ENCODE measurements at regions not wholly inside any gene's neighbourhood (a gene's known extent, or its start where the extent isn't known, plus 50 kb on each side); places are given as distances from the start of the nearest gene placed in this dataset.

GRCh38 chr10:83083831-83084230 lies 1055.5 kb upstream of the GHITM start:
- H3K27me3 ChIP-seq (ENCODE audit: insufficient read depth, low read length), result no peaks in the 10 kb centered on the region
- no peaks in the 10 kb centered on the region for H3K79me2 ChIP-seq (ENCODE audit: control insufficient read depth, insufficient read depth, low read length, unreplicated experiment)
- H3K27ac ChIP-seq (ENCODE audit: low read depth, low read length), result no peak overlapping the region

GRCh38 chr10:83089335-83089734 lies 1050.0 kb upstream of the GHITM start:
- no peak overlapping the region for H3K27ac ChIP-seq (ENCODE audit: low read depth, low read length)
- H2AFZ ChIP-seq (ENCODE audit: low read length, unreplicated experiment), result no peak overlapping the region
- H3K27me3 ChIP-seq (ENCODE audit: insufficient read depth, low read length), result no peaks in the 10 kb centered on the region
- no peaks in the 10 kb centered on the region for H3K4me1 ChIP-seq (ENCODE audit: control insufficient read depth, insufficient read depth, low read length, unreplicated experiment)
- no peaks in the 10 kb centered on the region for H3K79me2 ChIP-seq (ENCODE audit: control insufficient read depth, insufficient read depth, low read length, unreplicated experiment)
- no peaks in the 10 kb centered on the region for H3K36me3 ChIP-seq (ENCODE audit: insufficient read depth, low read length)
- H3K4me3 ChIP-seq (ENCODE audit: low read depth, low read length), result no peak overlapping the region

More at GRCh38 chr10:83083831-83084230, 1055.5 kb upstream of the GHITM start:
- no peaks in the 10 kb centered on the region for H3K36me3 ChIP-seq (ENCODE audit: insufficient read depth, low read length)
- H3K4me1 ChIP-seq (ENCODE audit: control insufficient read depth, insufficient read depth, low read length, unreplicated experiment), result no peaks in the 10 kb centered on the region
- H3K4me3 ChIP-seq (ENCODE audit: low read depth, low read length), result no peak overlapping the region
- no peak overlapping the region for H2AFZ ChIP-seq (ENCODE audit: low read length, unreplicated experiment)

GRCh38 chr10:83104616-83105015 lies 1034.7 kb upstream of the GHITM start:
- no peak overlapping the region for H3K4me3 ChIP-seq (ENCODE audit: low read depth, low read length)
- no peak overlapping the region for H3K27ac ChIP-seq (ENCODE audit: low read depth, low read length)
- no peaks in the 10 kb centered on the region for H3K79me2 ChIP-seq (ENCODE audit: control insufficient read depth, insufficient read depth, low read length, unreplicated experiment)
- H3K36me3 ChIP-seq (ENCODE audit: insufficient read depth, low read length), result no peaks in the 10 kb centered on the region
- H3K4me1 ChIP-seq (ENCODE audit: control insufficient read depth, insufficient read depth, low read length, unreplicated experiment), result no peaks in the 10 kb centered on the region
- H2AFZ ChIP-seq (ENCODE audit: low read length, unreplicated experiment), result no peak overlapping the region
- H3K27me3 ChIP-seq (ENCODE audit: insufficient read depth, low read length), result no peaks in the 10 kb centered on the region

GRCh38 chr10:83108565-83109333 lies 1030.6 kb upstream of the GHITM start:
- Histone ChIP-seq H3K27me3 (ENCODE audit: insufficient read depth, low read length) (no peaks in the 10 kb centered on the region), H3K4me3 (ENCODE audit: low read depth, low read length) (no peak overlapping the region), H3K4me1 (ENCODE audit: control insufficient read depth, insufficient read depth, low read length, unreplicated experiment) (no peaks in the 10 kb centered on the region), H2AFZ (ENCODE audit: low read length, unreplicated experiment) (no peak overlapping the region), H3K27ac (ENCODE audit: low read depth, low read length) (no peak overlapping the region), H3K36me3 (ENCODE audit: insufficient read depth, low read length) (no peaks in the 10 kb centered on the region), H3K79me2 (ENCODE audit: control insufficient read depth, insufficient read depth, low read length, unreplicated experiment) (no peaks in the 10 kb centered on the region)

- H2AFZ ChIP-seq (ENCODE audit: low read length, unreplicated experiment), result no peak overlapping the region
- no peak overlapping the region for H3K4me3 ChIP-seq (ENCODE audit: low read depth, low read length)
- no peaks in the 10 kb centered on the region for H3K4me1 ChIP-seq (ENCODE audit: control insufficient read depth, insufficient read depth, low read length, unreplicated experiment)
- no peaks in the 10 kb centered on the region for H3K79me2 ChIP-seq (ENCODE audit: control insufficient read depth, insufficient read depth, low read length, unreplicated experiment)
- no peaks in the 10 kb centered on the region for H3K36me3 ChIP-seq (ENCODE audit: insufficient read depth, low read length)
- no peak overlapping the region for H3K27ac ChIP-seq (ENCODE audit: low read depth, low read length)
- no peaks in the 10 kb centered on the region for H3K27me3 ChIP-seq (ENCODE audit: insufficient read depth, low read length)
These were observed 1020.0 kb upstream of the GHITM start for GRCh38 chr10:83119346-83119745.

- no peak overlapping the region for H3K27ac ChIP-seq (ENCODE audit: low read depth, low read length)
- no peak overlapping the region for H3K4me3 ChIP-seq (ENCODE audit: low read depth, low read length)
- no peaks in the 10 kb centered on the region for H3K79me2 ChIP-seq (ENCODE audit: control insufficient read depth, insufficient read depth, low read length, unreplicated experiment)
- no peaks in the 10 kb centered on the region for H3K4me1 ChIP-seq (ENCODE audit: control insufficient read depth, insufficient read depth, low read length, unreplicated experiment)
- no peaks in the 10 kb centered on the region for H3K36me3 ChIP-seq (ENCODE audit: insufficient read depth, low read length)
- H2AFZ ChIP-seq (ENCODE audit: low read length, unreplicated experiment), result no peak overlapping the region
- no peaks in the 10 kb centered on the region for H3K27me3 ChIP-seq (ENCODE audit: insufficient read depth, low read length)
These were observed 1017.0 kb upstream of the GHITM start for GRCh38 chr10:83122336-83122735.

GRCh38 chr10:83127942-83128575 lies 1011.2 kb upstream of the GHITM start:
- Histone ChIP-seq H3K4me1 (ENCODE audit: control insufficient read depth, insufficient read depth, low read length, unreplicated experiment) (no peaks in the 10 kb centered on the region), H2AFZ (ENCODE audit: low read length, unreplicated experiment) (no peak overlapping the region), H3K27ac (ENCODE audit: low read depth, low read length) (no peak overlapping the region), H3K27me3 (ENCODE audit: insufficient read depth, low read length) (no peaks in the 10 kb centered on the region), H3K4me3 (ENCODE audit: low read depth, low read length) (no peak overlapping the region), H3K79me2 (ENCODE audit: control insufficient read depth, insufficient read depth, low read length, unreplicated experiment) (no peaks in the 10 kb centered on the region), H3K36me3 (ENCODE audit: insufficient read depth, low read length) (no peaks in the 10 kb centered on the region)

- Histone ChIP-seq H3K4me3 (ENCODE audit: low read depth, low read length) (no peak overlapping the region), H2AFZ (ENCODE audit: low read length, unreplicated experiment) (no peak overlapping the region), H3K36me3 (ENCODE audit: insufficient read depth, low read length) (no peaks in the 10 kb centered on the region), H3K4me1 (ENCODE audit: control insufficient read depth, insufficient read depth, low read length, unreplicated experiment) (no peaks in the 10 kb centered on the region), H3K27ac (ENCODE audit: low read depth, low read length) (no peak overlapping the region), H3K79me2 (ENCODE audit: control insufficient read depth, insufficient read depth, low read length, unreplicated experiment) (no peaks in the 10 kb centered on the region), H3K27me3 (ENCODE audit: insufficient read depth, low read length) (no peaks in the 10 kb centered on the region)
These were observed 998.5 kb upstream of the GHITM start for GRCh38 chr10:83140811-83141210.

GRCh38 chr10:83142074-83142563 lies 997.2 kb upstream of the GHITM start:
- Histone ChIP-seq H2AFZ (ENCODE audit: low read length, unreplicated experiment) (no peak overlapping the region), H3K4me3 (ENCODE audit: low read depth, low read length) (no peak overlapping the region)

GRCh38 chr10:83144461-83144860 lies 994.8 kb upstream of the GHITM start:
- H3K27ac ChIP-seq (ENCODE audit: low read depth, low read length), result no peak overlapping the region
- no peak overlapping the region for H3K4me3 ChIP-seq (ENCODE audit: low read depth, low read length)
- no peak overlapping the region for H2AFZ ChIP-seq (ENCODE audit: low read length, unreplicated experiment)
- no peaks in the 10 kb centered on the region for H3K27me3 ChIP-seq (ENCODE audit: insufficient read depth, low read length)
- H3K4me1 ChIP-seq (ENCODE audit: control insufficient read depth, insufficient read depth, low read length, unreplicated experiment), result no peaks in the 10 kb centered on the region
- H3K79me2 ChIP-seq (ENCODE audit: control insufficient read depth, insufficient read depth, low read length, unreplicated experiment), result no peaks in the 10 kb centered on the region
- H3K36me3 ChIP-seq (ENCODE audit: insufficient read depth, low read length), result no peaks in the 10 kb centered on the region

More at GRCh38 chr10:83142074-83142563, 997.2 kb upstream of the GHITM start:
- Histone ChIP-seq H3K36me3 (ENCODE audit: insufficient read depth, low read length) (no peaks in the 10 kb centered on the region), H3K27ac (ENCODE audit: low read depth, low read length) (no peak overlapping the region), H3K79me2 (ENCODE audit: control insufficient read depth, insufficient read depth, low read length, unreplicated experiment) (no peaks in the 10 kb centered on the region), H3K27me3 (ENCODE audit: insufficient read depth, low read length) (no peaks in the 10 kb centered on the region), H3K4me1 (ENCODE audit: control insufficient read depth, insufficient read depth, low read length, unreplicated experiment) (no peaks in the 10 kb centered on the region)

- H3K4me3 ChIP-seq (ENCODE audit: low read depth, low read length), result no peak overlapping the region
- no peaks in the 10 kb centered on the region for H3K27me3 ChIP-seq (ENCODE audit: insufficient read depth, low read length)
- H3K27ac ChIP-seq (ENCODE audit: low read depth, low read length), result no peak overlapping the region
- H3K4me1 ChIP-seq (ENCODE audit: control insufficient read depth, insufficient read depth, low read length, unreplicated experiment), result no peaks in the 10 kb centered on the region
- H3K79me2 ChIP-seq (ENCODE audit: control insufficient read depth, insufficient read depth, low read length, unreplicated experiment), result no peaks in the 10 kb centered on the region
- H2AFZ ChIP-seq (ENCODE audit: low read length, unreplicated experiment), result no peak overlapping the region
- no peaks in the 10 kb centered on the region for H3K36me3 ChIP-seq (ENCODE audit: insufficient read depth, low read length)
These were observed 985.6 kb upstream of the GHITM start for GRCh38 chr10:83153714-83154113.
